Stimulated activated CD4-positive, alpha-beta T cell treated with anti-CD3 and anti-CD28 coated beads, Interleukin-1b, Interleukin-23, amount 100 ng/mL, for 48 hours (primary cell): ENCODE measurements at regions not wholly inside any gene's neighbourhood (a gene's known extent, or its start where the extent isn't known, plus 50 kb on each side); places are given as distances from the start of the nearest gene placed in this dataset.

ENCODE experiments used
- DNase-seq: peaks from one replicate; pipeline ENCODE4 v3.0.0-alpha.2; 2020

GRCh38 chr16:6492742-6493141 lies 839.9 kb upstream of the RBFOX1 start:
- no peak for DNase-seq

GRCh38 chr16:6484935-6485334 lies 847.7 kb upstream of the RBFOX1 start:
- DNase-seq, result no peak

- no peak for DNase-seq
These were observed 848.6 kb upstream of the RBFOX1 start for GRCh38 chr16:6484081-6484480.

GRCh38 chr16:6483469-6484033 lies 849.1 kb upstream of the RBFOX1 start:
- DNase-seq, result no peak

- DNase-seq, result no peak
These were observed 849.8 kb upstream of the RBFOX1 start for GRCh38 chr16:6482696-6483468.

- no peak for DNase-seq
These were observed 850.8 kb upstream of the RBFOX1 start for GRCh38 chr16:6481894-6482293.

- no peak for DNase-seq
These were observed 878.9 kb upstream of the RBFOX1 start for GRCh38 chr16:6453742-6454141.

GRCh38 chr16:6447021-6447790 lies 885.4 kb upstream of the RBFOX1 start:
- no peak for DNase-seq

- no peak for DNase-seq
These were observed 886.3 kb upstream of the RBFOX1 start for GRCh38 chr16:6446370-6446769.

GRCh38 chr16:6439129-6439528 lies 893.5 kb upstream of the RBFOX1 start:
- DNase-seq, result no peak

- no peak for DNase-seq
These were observed 903.8 kb upstream of the RBFOX1 start for GRCh38 chr16:6428861-6429260.

GRCh38 chr16:6427621-6428020 lies 905.0 kb upstream of the RBFOX1 start:
- no peak for DNase-seq

- DNase-seq, result no peak
These were observed 925.0 kb upstream of the RBFOX1 start for GRCh38 chr16:6407596-6407995.

- no peak for DNase-seq
These were observed 926.6 kb upstream of the RBFOX1 start for GRCh38 chr16:6406028-6406427.

GRCh38 chr16:6382924-6383459 lies 949.7 kb upstream of the RBFOX1 start:
- DNase-seq, result no peak

GRCh38 chr16:6381896-6382295 lies 950.7 kb upstream of the RBFOX1 start:
- no peak for DNase-seq

GRCh38 chr16:6377956-6378355 lies 954.7 kb upstream of the RBFOX1 start:
- no peak for DNase-seq

GRCh38 chr16:6375465-6376075 lies 957.1 kb upstream of the RBFOX1 start:
- no peak for DNase-seq

- DNase-seq, result no peak
These were observed 957.8 kb upstream of the RBFOX1 start for GRCh38 chr16:6374821-6375220.

GRCh38 chr16:6364846-6365245 lies 967.8 kb upstream of the RBFOX1 start:
- no peak for DNase-seq

GRCh38 chr16:6363896-6364607 lies 968.6 kb upstream of the RBFOX1 start:
- no peak for DNase-seq

GRCh38 chr16:6363396-6363795 lies 969.2 kb upstream of the RBFOX1 start:
- no peak for DNase-seq

GRCh38 chr16:6362321-6362720 lies 970.3 kb upstream of the RBFOX1 start:
- DNase-seq, result no peak
